ENCODE measurements at regions not wholly inside any gene's neighbourhood (a gene's known extent, or its start where the extent isn't known, plus 50 kb on each side); places are given as distances from the start of the nearest gene placed in this dataset.
"Not testable (repeated sequence)": the region's sequence is repeated elsewhere in the genome, so short reads cannot be mapped to it uniquely, and the experiment has no call there.

GRCh38 chr10:29229258-29229705 lies 59.6 kb upstream of the LYZL1 start:
- no peak for DNase-seq

- DNase-seq, result not testable (repeated sequence)
Measured at GRCh38 chr10:29236910-29237309, 52.0 kb upstream of the LYZL1 start.

- DNase-seq, result no peak
Measured at GRCh38 chr10:29237786-29238185, 51.1 kb upstream of the LYZL1 start.

GRCh38 chr10:29238523-29239135 lies 50.2 kb upstream of the LYZL1 start:
- DNase-seq, result no peak

Data from stimulated activated naive CD4-positive, alpha-beta T cell treated with Interleukin-2 at 50 U/mL for 16 hours (primary cell).